Heart left ventricle (tissue), 16 donors: ENCODE measurements at regions not wholly inside any gene's neighbourhood (a gene's known extent, or its start where the extent isn't known, plus 50 kb on each side); places are given as distances from the start of the nearest gene placed in this dataset.
"Not testable (repeated sequence)": the region's sequence is repeated elsewhere in the genome, so short reads cannot be mapped to it uniquely, and the experiment has no call there.

Experiments used
- ATAC-seq, 4 donors: fragments of 200-7000 bp; cut with Tn5 transposase; one replicate each; pipeline ENCODE4 v1.9.1; 2020 to 2022; ENCODE audit warnings: moderate library complexity in 4 of 4, mild to moderate bottlenecking in 3 of 4, moderate number of reproducible peaks in 1 of 4
- DNase-seq, 5 donors: peaks; one replicate each; pipeline ENCODE4 v3.0.0-alpha.2; 2020
- H3K27ac ChIP-seq, 12 donors: fragments of 200-600 bp; sonication (generic) in 4 of 12; one replicate each; pipeline versions ENCODE4 v1.5.0 to v1.8.0; 2016 to 2022; ENCODE audit warnings: mild to moderate bottlenecking in 2 of 12
- H3K27me3 ChIP-seq, 9 donors: fragments of 200-600 bp; sonication (generic) in 2 of 9; one replicate each; pipeline versions ENCODE4 v1.5.1 to v1.8.0; 2016 to 2022; ENCODE audit warnings: mild to moderate bottlenecking in 3 of 9
- H3K36me3 ChIP-seq, 9 donors: fragments of 200-600 bp; sonication (generic) in 2 of 9; one replicate each; pipeline versions ENCODE4 v1.5.0 to v1.8.0; 2018 to 2022; ENCODE audit warnings: mild to moderate bottlenecking in 2 of 9
- H3K4me1 ChIP-seq, 12 donors: fragments of 200-600 bp; sonication (generic) in 4 of 12; one replicate each; pipeline versions ENCODE4 v1.5.0 to v1.8.0; 2016 to 2022; ENCODE audit warnings: mild to moderate bottlenecking in 3 of 12
- H3K4me3 ChIP-seq, 12 donors: fragments of 200-600 bp; sonication (generic) in 4 of 12; one replicate each; pipeline versions ENCODE4 v1.5.0 to v1.8.0; 2017 to 2022; ENCODE audit warnings: mild to moderate bottlenecking in 9 of 12, moderate library complexity in 4 of 12
- H3K9me3 ChIP-seq, 12 donors: fragments of 200-600 bp; sonication (generic) in 4 of 12; one replicate each; pipeline versions ENCODE4 v1.5.0 to v1.8.0; 2016 to 2022; ENCODE audit warnings: mild to moderate bottlenecking in 1 of 12
- WGBS, 4 donors: extraction: QIAGEN DNeasy Blood & Tissue Kit in 2 of 4; methylation state at CpG; one replicate each; pipeline versions ENCODE4 v1.1.5 to v1.1.7; 2013 to 2018; 5-methylcytosine and 5-hydroxymethylcytosine counted together
- intact Hi-C, 10 donors: fragments of 100-400 bp; cut with DNase I; formaldehyde crosslinking; loops; one replicate each; pipeline versions ENCODE4 v1.11.1 to v1.14.2; 2022
- donor health status: ischemic (EF 13 %, LVEDD 7.1; RV severe dilation, severe dysfunction).
- donor health status: healthy with polysubstance abuse.
- donor health status: DM: no; HTN: yes; CAD: no.
- donor health status: DM: no; HTN: no; CAD: no.
- donor health status: ischemic (EF 25% LVEDD 6.9; RV normal size, moderate dysfunction).
- donor health status: ischemic (EF 25% LVEDD 5.7; RV mildly dilated, moderate dysfunction).
- donor health status: healthy.
- donor health status: DM: yes; HTN: yes; CAD: no.
- donor health status: ischemic (EF 35%, LVEDD 5.7; RV mildly dilated, moderate dysfunction).
- donor health status: nonischemic (EF 11% LVEDD 7.7; RV severe dilation, severe dysfunction).
- donor health status: DM: yes; HTN: yes; CAD: no.
- donor health status: PGD.
- donor health status: ischemic (EF 29% LVEDD 5.4; RV normal size, mild dysfunction).
- donor health status: nonischemic (EF 23%, LVEDD 6.1; RV moderate dilation, normal function).

GRCh38 chr15:21705480-21705879 lies 172.1 kb downstream of the POTEB start:
- H3K4me1 ChIP-seq, ATAC-seq, H3K27ac ChIP-seq, DNase-seq, H3K36me3 ChIP-seq, H3K27me3 ChIP-seq, H3K4me3 ChIP-seq, H3K9me3 ChIP-seq, intact Hi-C loops: not testable (repeated sequence)
- WGBS, 4 donors, result no CpG with 5 or more reads among the region's 7 CpGs

- H3K27me3 ChIP-seq, H3K4me3 ChIP-seq, intact Hi-C loops, H3K36me3 ChIP-seq, ATAC-seq, H3K9me3 ChIP-seq, H3K27ac ChIP-seq, H3K4me1 ChIP-seq, DNase-seq: not testable (repeated sequence)
- no CpG with 5 or more reads among the region's 9 CpGs for WGBS, 4 donors
Measured at GRCh38 chr15:21698620-21699019, 178.9 kb downstream of the POTEB start.

GRCh38 chr15:21695089-21695488 lies 182.4 kb downstream of the POTEB start:
- H3K36me3 ChIP-seq, intact Hi-C loops, H3K27me3 ChIP-seq, H3K4me3 ChIP-seq, ATAC-seq, DNase-seq, H3K27ac ChIP-seq, H3K4me1 ChIP-seq, H3K9me3 ChIP-seq: not testable (repeated sequence)
- WGBS, 4 donors, result no CpG with 5 or more reads among the region's 7 CpGs

- H3K27me3 ChIP-seq, H3K36me3 ChIP-seq, H3K4me3 ChIP-seq, DNase-seq, ATAC-seq, H3K9me3 ChIP-seq, intact Hi-C loops, H3K4me1 ChIP-seq, H3K27ac ChIP-seq: not testable (repeated sequence)
- no CpG with 5 or more reads among the region's 4 CpGs for WGBS, 4 donors
Measured at GRCh38 chr15:21692471-21693102, 184.9 kb downstream of the POTEB start.

GRCh38 chr15:21656798-21657397 lies 216.6 kb upstream of the POTEB3 start:
- DNase-seq, H3K9me3 ChIP-seq, H3K27me3 ChIP-seq, intact Hi-C loops, H3K4me1 ChIP-seq, ATAC-seq, H3K36me3 ChIP-seq, H3K27ac ChIP-seq, H3K4me3 ChIP-seq: not testable (repeated sequence)
- no CpG with 5 or more reads among the region's 17 CpGs for WGBS, 4 donors

- DNase-seq, H3K36me3 ChIP-seq, H3K9me3 ChIP-seq, intact Hi-C loops, H3K27ac ChIP-seq, H3K4me3 ChIP-seq, H3K4me1 ChIP-seq, H3K27me3 ChIP-seq, ATAC-seq: not testable (repeated sequence)
- 50 to 66% methylated on average over 1 to 2 of the region's 16 CpGs; no CpG with 5 or more reads in 2 of the 4 donors for WGBS, 4 donors
Measured at GRCh38 chr15:21656114-21656746, 215.9 kb upstream of the POTEB3 start.

GRCh38 chr15:21653707-21654106 lies 213.4 kb upstream of the POTEB3 start:
- 77 to 87% methylated on average over 2 to 3 of the region's 5 CpGs; no CpG with 5 or more reads in 2 of the 4 donors for WGBS, 4 donors
- H3K36me3 ChIP-seq, ATAC-seq, H3K4me3 ChIP-seq, H3K27ac ChIP-seq, DNase-seq, H3K9me3 ChIP-seq, H3K27me3 ChIP-seq, intact Hi-C loops, H3K4me1 ChIP-seq: not testable (repeated sequence)

GRCh38 chr15:21638770-21639169 lies 198.5 kb upstream of the POTEB3 start:
- H3K4me3 ChIP-seq, DNase-seq, H3K9me3 ChIP-seq, ATAC-seq, H3K27me3 ChIP-seq, intact Hi-C loops, H3K27ac ChIP-seq, H3K4me1 ChIP-seq, H3K36me3 ChIP-seq: not testable (repeated sequence)
- whole genome bisulfite sequencing, 4 donors, result 25% methylated on average over 2 of the region's 2 CpGs; no CpG with 5 or more reads in 3 of the 4 donors

- ATAC-seq, result not testable (repeated sequence)
Measured at GRCh38 chr15:21626694-21627093, 186.4 kb upstream of the POTEB3 start.

GRCh38 chr15:21609223-21609622 lies 168.9 kb upstream of the POTEB3 start:
- intact Hi-C loops, H3K27ac ChIP-seq, H3K4me1 ChIP-seq, H3K9me3 ChIP-seq, ATAC-seq, H3K4me3 ChIP-seq, DNase-seq, H3K36me3 ChIP-seq, H3K27me3 ChIP-seq: not testable (repeated sequence)
- 88 to 100% (median 91%) methylated on average over 1 of the region's 1 CpG; no CpG with 5 or more reads in 1 of the 4 donors for WGBS, 4 donors

More at GRCh38 chr15:21626694-21627093, 186.4 kb upstream of the POTEB3 start:
- intact Hi-C loops, DNase-seq, H3K27ac ChIP-seq, H3K4me3 ChIP-seq, H3K4me1 ChIP-seq, H3K9me3 ChIP-seq, H3K27me3 ChIP-seq, H3K36me3 ChIP-seq: not testable (repeated sequence)

- H3K36me3 ChIP-seq, H3K9me3 ChIP-seq, ATAC-seq, H3K27ac ChIP-seq, intact Hi-C loops, H3K4me3 ChIP-seq, H3K4me1 ChIP-seq, DNase-seq, H3K27me3 ChIP-seq: not testable (repeated sequence)
Measured at GRCh38 chr15:21565426-21565825, 125.1 kb upstream of the POTEB3 start.
